Hepatocyte (in vitro differentiated cells): ENCODE measurements at regions not wholly inside any gene's neighbourhood (a gene's known extent, or its start where the extent isn't known, plus 50 kb on each side); places are given as distances from the start of the nearest gene placed in this dataset.

Experiments used
- CTCF ChIP-seq: fragments of 200-600 bp; sonication (generic); IDR thresholded peaks from 2 replicates; pipeline ENCODE4 v1.5.1; 2016; ENCODE audit warnings: antibody characterized with exemption, mild to moderate bottlenecking; ENCODE audit not compliant: poor library complexity
- EZH2 ChIP-seq: fragments of 200-600 bp; sonication (generic); IDR thresholded peaks from 2 replicates; pipeline ENCODE4 v1.6.1; 2016; ENCODE audit warnings: antibody characterized with exemption, mild to moderate bottlenecking, borderline replicate concordance
- EZH2phosphoT487 ChIP-seq: fragments of 200-600 bp; sonication (generic); IDR thresholded peaks from one replicate; pipeline ENCODE4 v1.6.1; 2018; ENCODE audit warnings: antibody characterized with exemption, mild to moderate bottlenecking, low read depth, moderate library complexity; ENCODE audit not compliant: unreplicated experiment, severe bottlenecking

DNA sequence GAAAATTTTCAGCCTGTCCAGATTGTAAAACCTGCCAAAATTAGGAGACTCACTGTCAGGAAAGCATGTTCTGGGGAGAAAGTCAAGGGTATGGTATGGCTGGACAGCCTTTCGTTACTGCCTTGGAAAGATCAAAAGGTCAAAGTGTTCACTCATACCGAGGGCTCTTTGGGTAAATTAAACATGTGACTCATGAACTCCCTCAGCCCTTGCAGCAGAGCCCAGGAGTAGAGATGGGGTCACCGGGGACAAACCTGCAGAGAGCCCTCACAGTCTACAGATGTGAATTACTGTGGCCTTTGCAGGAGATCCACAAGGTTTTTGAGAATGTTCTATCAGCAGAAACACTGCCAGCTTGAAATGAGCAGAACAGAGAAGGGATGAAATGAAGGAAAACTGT is 275.7 kb downstream of the KLF6 start:
- TF ChIP-seq EZH2phosphoT487 (no peak), CTCF (no peak), EZH2 (no peak)
